GM12872 (cell line): ENCODE measurements at regions not wholly inside any gene's neighbourhood (a gene's known extent, or its start where the extent isn't known, plus 50 kb on each side); places are given as distances from the start of the nearest gene placed in this dataset.

ENCODE experiments used
- CTCF ChIP-seq: IDR thresholded peaks from 3 replicates; pipeline ENCODE4 v1.5.1; 2011; ENCODE audit warnings: low read depth, mild to moderate bottlenecking, low read length, moderate library complexity; ENCODE audit not compliant: insufficient read depth

GRCh38 chr6:109262261-109262660 lies 120.0 kb downstream of the CD164 start:
- TF ChIP-seq CTCF, result no peak

- TF ChIP-seq CTCF, result no peak
These were observed 120.5 kb downstream of the CD164 start for GRCh38 chr6:109261811-109262210.

- no peak for TF ChIP-seq CTCF
These were observed 121.6 kb downstream of the CD164 start for GRCh38 chr6:109260701-109261100.

- TF ChIP-seq CTCF, result no peak
These were observed 122.1 kb downstream of the CD164 start for GRCh38 chr6:109260126-109260525.

- TF ChIP-seq CTCF, result no peak
These were observed 124.1 kb downstream of the CD164 start for GRCh38 chr6:109258129-109258528.

- no peak for TF ChIP-seq CTCF
These were observed 124.8 kb downstream of the CD164 start for GRCh38 chr6:109257494-109257893.

GRCh38 chr6:109255946-109256640 lies 126.2 kb downstream of the CD164 start:
- TF ChIP-seq CTCF, result no peak
